NCI-H82 (cell line): ENCODE measurements at regions not wholly inside any gene's neighbourhood (a gene's known extent, or its start where the extent isn't known, plus 50 kb on each side); places are given as distances from the start of the nearest gene placed in this dataset.

ENCODE experiments used
- DNase-seq: peaks from one replicate; lab custom pipeline; 2025; lab: John Stamatoyannopoulos, UW

- DNase-seq = no peak
Measured at GRCh38 chr4:104772849-104773248, 278.2 kb upstream of the CXXC4 start.

GRCh38 chr4:104795264-104795939, 300.7 kb upstream of the CXXC4 start:
- DNase-seq = no peak

GRCh38 chr4:104811727-104812126, 317.0 kb upstream of the CXXC4 start:
- no peak for DNase-seq

GRCh38 chr4:104815665-104816064, 321.0 kb upstream of the CXXC4 start:
- DNase-seq = peak; percentile 13

GRCh38 chr4:104818579-104818978, 323.9 kb upstream of the CXXC4 start:
- DNase-seq = no peak

- no peak for DNase-seq
Measured at GRCh38 chr4:104826171-104826570, 320.5 kb upstream of the TET2 start.

GRCh38 chr4:104829761-104830160, 316.9 kb upstream of the TET2 start:
- DNase-seq = no peak

- DNase-seq = no peak
Measured at GRCh38 chr4:104848597-104849225, 298.0 kb upstream of the TET2 start.

- peak; percentile 2 for DNase-seq
Measured at GRCh38 chr4:104859601-104860237, 287.0 kb upstream of the TET2 start.

GRCh38 chr4:104860238-104861123, 286.2 kb upstream of the TET2 start:
- peak; percentile 94 for DNase-seq

- DNase-seq = no peak
Measured at GRCh38 chr4:104866809-104867208, 279.9 kb upstream of the TET2 start.

- DNase-seq = no peak
Measured at GRCh38 chr4:104868533-104868932, 278.1 kb upstream of the TET2 start.

- no peak for DNase-seq
Measured at GRCh38 chr4:104868958-104869357, 277.7 kb upstream of the TET2 start.

- no peak for DNase-seq
Measured at GRCh38 chr4:104869831-104870230, 276.8 kb upstream of the TET2 start.

- no peak for DNase-seq
Measured at GRCh38 chr4:104870495-104871233, 276.0 kb upstream of the TET2 start.

GRCh38 chr4:104878936-104879335, 267.7 kb upstream of the TET2 start:
- DNase-seq = no peak

GRCh38 chr4:104879367-104879766, 267.3 kb upstream of the TET2 start:
- no peak for DNase-seq

- DNase-seq = no peak
Measured at GRCh38 chr4:104879854-104880253, 266.8 kb upstream of the TET2 start.

- DNase-seq = no peak
Measured at GRCh38 chr4:104881136-104881886, 265.4 kb upstream of the TET2 start.

GRCh38 chr4:104890598-104891275, 255.9 kb upstream of the TET2 start:
- DNase-seq = no peak
